Spleen (tissue), 11 donors: ENCODE measurements at regions not wholly inside any gene's neighbourhood (a gene's known extent, or its start where the extent isn't known, plus 50 kb on each side); places are given as distances from the start of the nearest gene placed in this dataset.

Experiments
- DNase-seq: peaks from one replicate; pipeline ENCODE4 v3.0.0-alpha.2; 2020
- H3K27ac ChIP-seq, 8 donors: fragments of 200-600 bp; sonication (generic) in 7 of 8; 1 replicate in 4 of 8; 2 replicates in 4 of 8; pipeline versions ENCODE4 v1.5.0 to v1.8.0; 2016 to 2021; ENCODE audit warnings: inconsistent platforms in 4 of 8, mild to moderate bottlenecking in 4 of 8, moderate library complexity in 1 of 8
- H3K27me3 ChIP-seq, 7 donors: fragments of 200-600 bp; sonication (generic) in 6 of 7; replicated peaks in 1 of 7; 1 replicate in 4 of 7; 2 replicates in 3 of 7; pipeline versions ENCODE4 v1.5.0 to v1.8.0; 2016 to 2021; ENCODE audit warnings: inconsistent platforms in 3 of 7, mild to moderate bottlenecking in 1 of 7
- H3K36me3 ChIP-seq, 6 donors: fragments of 200-600 bp; sonication (generic) in 5 of 6; 1 replicate in 4 of 6; 2 replicates in 2 of 6; pipeline versions ENCODE4 v1.5.0 to v1.8.0; 2016 to 2021; ENCODE audit warnings: inconsistent platforms in 2 of 6
- H3K4me1 ChIP-seq, 6 donors: fragments of 200-600 bp; sonication (generic) in 5 of 6; 1 replicate in 3 of 6; 2 replicates in 3 of 6; pipeline versions ENCODE4 v1.5.0 to v1.8.0; 2016 to 2021; ENCODE audit warnings: inconsistent platforms in 3 of 6
- H3K4me3 ChIP-seq, 8 donors: fragments of 200-600 bp; sonication (generic) in 7 of 8; 1 replicate in 4 of 8; 2 replicates in 4 of 8; pipeline versions ENCODE4 v1.5.0 to v1.8.0; 2016 to 2021; ENCODE audit warnings: inconsistent platforms in 4 of 8, mild to moderate bottlenecking in 4 of 8, moderate library complexity in 2 of 8
- H3K9me3 ChIP-seq, 8 donors: fragments of 200-600 bp; sonication (generic) in 7 of 8; 1 replicate in 4 of 8; 2 replicates in 4 of 8; pipeline versions ENCODE4 v1.5.0 to v1.8.0; 2016 to 2021; ENCODE audit warnings: inconsistent platforms in 4 of 8
- CTCF ChIP-seq, 11 experiments: fragments of 200-600 bp in 7 of 11; fragments of 450-650 bp in 4 of 11; sonication (generic) in 4 of 11; IDR thresholded peaks in 8 of 11; conservative IDR thresholded peaks in 3 of 11; 1 replicate in 7 of 11; 2 replicates in 4 of 11; pipeline versions ENCODE4 v1.4.0 to v1.8.0; 2016 to 2021; ENCODE audit warnings: antibody characterized with exemption in 11 of 11, inconsistent platforms in 4 of 11, mild to moderate bottlenecking in 1 of 11
- POLR2A ChIP-seq, 3 donors: fragments of 450-650 bp; IDR thresholded peaks; one replicate each; pipeline ENCODE4 v1.5.1; 2017; ENCODE audit warnings: antibody characterized with exemption in 3 of 3, mild to moderate bottlenecking in 1 of 3
- POLR2AphosphoS5 ChIP-seq, 3 donors: sonication (generic); formaldehyde crosslinking; IDR thresholded peaks; one replicate each; pipeline ENCODE4 v1.5.1; 2017; ENCODE audit warnings: antibody characterized with exemption in 3 of 3
- WGBS, 5 donors: extraction: QIAGEN DNeasy Blood & Tissue Kit in 3 of 5; methylation state at CpG; one replicate each; pipeline versions ENCODE4 v1.1.5 to v1.1.7; 2013 to 2018; 5-methylcytosine and 5-hydroxymethylcytosine counted together
- intact Hi-C: fragments of 100-400 bp; cut with DNase I; formaldehyde crosslinking; loops from one replicate; pipeline ENCODE4 v1.15.0; 2023; ENCODE audit warnings: low total_unique reads
- donor health status: healthy with polysubstance abuse.
- donor health status: DM: no; HTN: no; CAD: no; lungs with moderate emphysema.
- donor health status: DM: no; HTN: no; CAD: no.
- donor health status: Bipolar disorder and iron deficiency.
- donor health status: healthy.
- donor health status: DM: no; HTN: no; CAD: no.
- donor health status: DM: yes; HTN: yes; CAD: no.

- H3K27me3 ChIP-seq, result peaks cover 0 to 16% (median 0%) of the 10 kb centered on the region in 7 donors
- H3K27ac ChIP-seq, result no peak overlapping the region
- DNase-seq, result no peak
- 42 to 58% (median 47%) methylated on average over 3 of the region's 3 CpGs for WGBS, 5 donors
- H3K4me1 ChIP-seq, result no peaks in the 10 kb centered on the region
- intact Hi-C loops, result no loop called here
- H3K36me3 ChIP-seq, result no peaks in the 10 kb centered on the region
- H3K4me3 ChIP-seq, result no peak overlapping the region
- no peaks in the 10 kb centered on the region for H3K9me3 ChIP-seq
- no peak for TF ChIP-seq CTCF (IDR thresholded peaks at IDR 0.05 in 8 of 11, conservative IDR thresholded peaks at IDR 0.05 in 3 of 11)
- TF ChIP-seq POLR2AphosphoS5 (IDR thresholded peaks at IDR 0.05), result no peak
- TF ChIP-seq POLR2A (IDR thresholded peaks at IDR 0.05), result no peak
These were observed 353.0 kb upstream of the SFSWAP start for GRCh38 chr12:131357920-131358319.

GRCh38 chr12:131362291-131363211 lies 348.3 kb upstream of the SFSWAP start:
- no peaks in the 10 kb centered on the region for H3K9me3 ChIP-seq
- 72 to 80% (median 74%) methylated on average over 12 of the region's 12 CpGs for WGBS, 5 donors
- H3K36me3 ChIP-seq, result no peaks in the 10 kb centered on the region
- no peak overlapping the region for H3K4me3 ChIP-seq
- intact Hi-C loops, result no loop called here
- DNase-seq, result no peak
- TF ChIP-seq POLR2AphosphoS5 (IDR thresholded peaks at IDR 0.05), result no peak
- no peak for TF ChIP-seq POLR2A (IDR thresholded peaks at IDR 0.05)
- TF ChIP-seq CTCF (IDR thresholded peaks at IDR 0.05 in 8 of 11, conservative IDR thresholded peaks at IDR 0.05 in 3 of 11), result no peak
- H3K27ac ChIP-seq, result no peak overlapping the region
- no peaks in the 10 kb centered on the region for H3K4me1 ChIP-seq
- H3K27me3 ChIP-seq, result peaks cover 0 to 5% (median 0%) of the 10 kb centered on the region in 7 donors

- intact Hi-C loops, result no loop called here
- Histone ChIP-seq H3K4me1 (no peaks in the 10 kb centered on the region), H3K9me3 (no peaks in the 10 kb centered on the region), H3K27ac (no peak overlapping the region), H3K4me3 (no peak overlapping the region), H3K36me3 (no peaks in the 10 kb centered on the region), H3K27me3 (peaks cover 0 to 5% (median 0%) of the 10 kb centered on the region in 7 donors)
- no peak for TF ChIP-seq POLR2AphosphoS5 (IDR thresholded peaks at IDR 0.05)
- no peak for TF ChIP-seq CTCF (IDR thresholded peaks at IDR 0.05 in 8 of 11, conservative IDR thresholded peaks at IDR 0.05 in 3 of 11)
- TF ChIP-seq POLR2A (IDR thresholded peaks at IDR 0.05), result no peak
- DNase-seq, result no peak
- 82 to 91% (median 88%) methylated on average over 7 of the region's 7 CpGs for WGBS, 5 donors
These were observed 347.5 kb upstream of the SFSWAP start for GRCh38 chr12:131363393-131363792.

GRCh38 chr12:131363841-131364495 lies 346.9 kb upstream of the SFSWAP start:
- H3K27me3 ChIP-seq, result peaks cover 0 to 5% (median 0%) of the 10 kb centered on the region in 7 donors
- TF ChIP-seq CTCF (IDR thresholded peaks at IDR 0.05 in 8 of 11, conservative IDR thresholded peaks at IDR 0.05 in 3 of 11), result no peak
- TF ChIP-seq POLR2AphosphoS5 (IDR thresholded peaks at IDR 0.05), result no peak
- TF ChIP-seq POLR2A (IDR thresholded peaks at IDR 0.05), result no peak
- WGBS, 5 donors, result 48 to 70% (median 66%) methylated on average over 12 to 14 of the region's 14 CpGs
- no peaks in the 10 kb centered on the region for H3K9me3 ChIP-seq
- intact Hi-C loops, result no loop called here
- no peaks in the 10 kb centered on the region for H3K36me3 ChIP-seq
- no peak for DNase-seq
- no peaks in the 10 kb centered on the region for H3K4me1 ChIP-seq
- H3K27ac ChIP-seq, result no peak overlapping the region
- H3K4me3 ChIP-seq, result no peak overlapping the region
